Neural cell (in vitro differentiated cells): ENCODE measurements at regions not wholly inside any gene's neighbourhood (a gene's known extent, or its start where the extent isn't known, plus 50 kb on each side); places are given as distances from the start of the nearest gene placed in this dataset.

Experiments
- H2AFZ ChIP-seq: fragments of 200-600, 300-800 bp; sonication (generic), shearing (Covaris generic); 2 replicates; pipeline ENCODE4 v1.6.0; 2014; ENCODE audit warnings: low read depth, mild to moderate bottlenecking, antibody characterized with exemption, low read length, moderate library complexity
- H3F3A ChIP-seq: fragments of 200-600 bp; shearing (Covaris generic); 2 replicates; pipeline ENCODE4 v1.6.1; 2016; ENCODE audit warnings: mild to moderate bottlenecking, moderate library complexity, mixed read lengths, antibody characterized with exemption, low read length; ENCODE audit not compliant: insufficient read depth, poor library complexity, severe bottlenecking
- H3K27ac ChIP-seq: fragments of 200-600, 300-800 bp; sonication (generic), shearing (Covaris generic); 2 replicates; pipeline ENCODE4 v1.5.1; 2014; ENCODE audit warnings: mild to moderate bottlenecking, low read length, moderate library complexity
- H3K27me3 ChIP-seq: fragments of 300-800, 200-600 bp; sonication (generic), shearing (Covaris generic); 2 replicates; pipeline ENCODE4 v1.6.0; 2014; ENCODE audit warnings: mild to moderate bottlenecking, low read depth, low read length, moderate library complexity; ENCODE audit not compliant: insufficient read depth
- H3K36me3 ChIP-seq: fragments of 300-800, 200-600 bp; sonication (generic), shearing (Covaris generic); 2 replicates; pipeline ENCODE4 v1.5.1; 2014; ENCODE audit warnings: mild to moderate bottlenecking, antibody characterized with exemption, low read length, moderate library complexity; ENCODE audit not compliant: insufficient read depth
- H3K4me2 ChIP-seq: fragments of 300-800, 200-600 bp; sonication (generic), shearing (Covaris generic); 2 replicates; pipeline ENCODE4 v1.6.0; 2014; ENCODE audit warnings: mild to moderate bottlenecking, low read length
- H3K4me3 ChIP-seq: fragments of 300-800, 200-600 bp; sonication (generic), shearing (Covaris generic); 2 replicates; pipeline ENCODE4 v1.5.1; 2014; ENCODE audit warnings: mild to moderate bottlenecking, low read length, moderate library complexity
- H3K79me2 ChIP-seq: fragments of 200-600 bp; shearing (Covaris generic); replicated peaks from 2 replicates; pipeline ENCODE4 v1.6.0; 2014; ENCODE audit warnings: mild to moderate bottlenecking, low read length, moderate library complexity; ENCODE audit not compliant: insufficient read depth
- H3K9ac ChIP-seq: fragments of 300-800, 200-600 bp; sonication (generic), shearing (Covaris generic); 2 replicates; pipeline ENCODE4 v1.6.1; 2016; ENCODE audit warnings: mild to moderate bottlenecking, low read length, mixed read lengths
- H3K9me2 ChIP-seq: fragments of 200-600 bp; shearing (Covaris generic); 2 replicates; pipeline ENCODE4 v1.6.1; 2016; ENCODE audit warnings: mild to moderate bottlenecking, low read length, mixed read lengths; ENCODE audit not compliant: insufficient read depth
- H3K9me3 ChIP-seq: fragments of 200-600, 300-800 bp; sonication (generic), shearing (Covaris generic); 2 replicates; pipeline ENCODE4 v1.6.1; 2016; ENCODE audit warnings: mild to moderate bottlenecking, mixed run types, low read length, moderate library complexity, mixed read lengths
- H4K20me1 ChIP-seq: fragments of 200-600 bp; shearing (Covaris generic); 2 replicates; pipeline ENCODE4 v1.6.1; 2016; ENCODE audit warnings: mild to moderate bottlenecking, mixed run types; ENCODE audit not compliant: insufficient read depth
- EP300 ChIP-seq: fragments of 450-650 bp; conservative IDR thresholded peaks from 2 replicates; pipeline ENCODE4 v1.6.1; 2014; ENCODE audit warnings: antibody characterized with exemption, mild to moderate bottlenecking, moderate library complexity; ENCODE audit not compliant: poor library complexity, severe bottlenecking
- EZH2 ChIP-seq: fragments of 200-600, 300-800 bp; shearing (Covaris generic), sonication (generic); IDR thresholded peaks from 2 replicates; pipeline ENCODE4 v1.6.1; 2014; ENCODE audit warnings: antibody characterized with exemption, low read length, borderline replicate concordance, mild to moderate bottlenecking; ENCODE audit not compliant: insufficient read depth, poor library complexity, severe bottlenecking
- MXI1 ChIP-seq: fragments of 450-650 bp; conservative IDR thresholded peaks from 2 replicates; pipeline ENCODE4 v1.6.1; 2014; ENCODE audit warnings: antibody characterized with exemption, mild to moderate bottlenecking; ENCODE audit not compliant: poor library complexity, severe bottlenecking
- POLR2AphosphoS5 ChIP-seq: IDR thresholded peaks from 2 replicates; pipeline ENCODE4 v1.6.1; 2012
- RAD21 ChIP-seq: fragments of 450-650 bp; conservative IDR thresholded peaks from 2 replicates; pipeline ENCODE4 v1.6.1; 2014; ENCODE audit warnings: antibody characterized with exemption, mild to moderate bottlenecking, moderate library complexity
- SMC3 ChIP-seq: fragments of 450-650 bp; conservative IDR thresholded peaks from 2 replicates; pipeline ENCODE4 v1.6.1; 2014; ENCODE audit warnings: antibody characterized with exemption, mild to moderate bottlenecking, moderate library complexity; ENCODE audit not compliant: poor library complexity
- TAF1 ChIP-seq: IDR thresholded peaks from 2 replicates; pipeline ENCODE4 v1.6.1; 2012; ENCODE audit warnings: low read depth
- TF ChIP-seq, protein P1 (sequence below): fragments of 450-650 bp; IDR thresholded peaks from 2 replicates; pipeline ENCODE4 v1.5.1; 2014; ENCODE audit warnings: antibody characterized with exemption, mild to moderate bottlenecking, moderate library complexity; ENCODE audit not compliant: poor library complexity, severe bottlenecking
- TF ChIP-seq, protein P2 (sequence below): IDR thresholded peaks from 2 replicates; pipeline ENCODE4 v1.6.1; 2012; ENCODE audit warnings: borderline replicate concordance

DNA sequence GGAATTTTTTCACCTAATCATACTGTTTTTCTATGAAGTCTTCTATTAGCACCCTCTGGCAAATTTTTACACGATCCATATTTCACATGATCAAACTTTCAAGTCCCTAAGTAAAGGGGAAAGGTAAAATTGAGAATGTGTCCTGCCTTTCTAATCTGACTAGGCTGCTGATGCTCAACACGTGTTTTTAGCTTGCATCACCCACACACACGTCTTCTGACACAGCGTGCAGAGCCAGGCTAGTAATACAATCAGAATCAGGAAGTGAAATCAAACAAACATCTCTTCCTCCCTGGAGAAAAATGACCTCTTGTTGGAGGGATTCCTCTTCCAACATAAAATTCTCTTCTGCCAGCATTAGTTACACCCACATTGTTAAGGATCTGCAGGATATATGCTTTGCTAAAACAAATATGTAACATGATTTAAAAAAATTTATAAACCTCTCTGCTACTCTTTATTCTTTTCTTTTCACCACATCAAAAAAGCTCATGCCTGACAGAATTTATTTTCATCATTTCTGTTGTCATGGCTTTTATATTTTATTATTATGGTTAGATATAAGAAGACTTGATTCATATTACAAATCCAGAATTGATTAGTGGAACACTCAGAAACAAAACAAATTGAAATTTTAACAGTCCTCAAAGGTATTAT, 122.4 kb downstream of the RAP2B start:
- Histone ChIP-seq H3K9me2 (no peaks in the 10 kb centered on the region), H3K4me2 (no peak overlapping the region), H3K9ac (no peak overlapping the region)

DNA sequence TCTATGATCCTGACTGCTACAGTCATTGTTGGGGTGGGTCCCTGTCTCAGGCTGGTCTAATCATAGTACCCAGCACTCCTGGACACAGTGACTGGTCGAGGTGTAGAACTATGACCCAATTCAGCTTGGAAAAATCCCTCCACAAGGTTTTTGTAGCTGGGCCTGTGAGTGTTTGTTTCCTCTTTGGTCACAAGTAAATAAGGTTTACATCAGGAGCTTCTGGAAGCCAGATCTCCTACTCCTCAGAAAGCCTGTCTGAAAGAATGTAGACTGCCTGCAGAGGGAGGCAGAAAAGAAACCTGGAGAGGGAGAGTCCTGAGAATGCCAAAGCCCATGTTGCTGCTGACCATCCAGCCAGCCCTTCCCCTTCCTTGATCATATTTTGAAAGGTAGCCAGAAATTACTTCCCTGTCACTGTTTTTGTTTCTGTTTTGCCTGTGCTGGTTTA, 123.2 kb downstream of the RAP2B start:
- H3K9me2 ChIP-seq: no peaks in the 10 kb centered on the region
- H3K9me3 ChIP-seq: no peaks in the 10 kb centered on the region
- no peaks in the 10 kb centered on the region for H3F3A ChIP-seq
- H3K27ac ChIP-seq: no peak overlapping the region
- H3K79me2 ChIP-seq: no peaks in the 10 kb centered on the region
- H4K20me1 ChIP-seq: no peaks in the 10 kb centered on the region
- TF ChIP-seq, protein P1, sequence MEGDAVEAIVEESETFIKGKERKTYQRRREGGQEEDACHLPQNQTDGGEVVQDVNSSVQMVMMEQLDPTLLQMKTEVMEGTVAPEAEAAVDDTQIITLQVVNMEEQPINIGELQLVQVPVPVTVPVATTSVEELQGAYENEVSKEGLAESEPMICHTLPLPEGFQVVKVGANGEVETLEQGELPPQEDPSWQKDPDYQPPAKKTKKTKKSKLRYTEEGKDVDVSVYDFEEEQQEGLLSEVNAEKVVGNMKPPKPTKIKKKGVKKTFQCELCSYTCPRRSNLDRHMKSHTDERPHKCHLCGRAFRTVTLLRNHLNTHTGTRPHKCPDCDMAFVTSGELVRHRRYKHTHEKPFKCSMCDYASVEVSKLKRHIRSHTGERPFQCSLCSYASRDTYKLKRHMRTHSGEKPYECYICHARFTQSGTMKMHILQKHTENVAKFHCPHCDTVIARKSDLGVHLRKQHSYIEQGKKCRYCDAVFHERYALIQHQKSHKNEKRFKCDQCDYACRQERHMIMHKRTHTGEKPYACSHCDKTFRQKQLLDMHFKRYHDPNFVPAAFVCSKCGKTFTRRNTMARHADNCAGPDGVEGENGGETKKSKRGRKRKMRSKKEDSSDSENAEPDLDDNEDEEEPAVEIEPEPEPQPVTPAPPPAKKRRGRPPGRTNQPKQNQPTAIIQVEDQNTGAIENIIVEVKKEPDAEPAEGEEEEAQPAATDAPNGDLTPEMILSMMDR: no peak
- TF ChIP-seq EP300 (no peak), EZH2 (no peak), SMC3 (no peak), POLR2AphosphoS5 (no peak), RAD21 (no peak), TAF1 (no peak), MXI1 (no peak)
- TF ChIP-seq, protein P2, sequence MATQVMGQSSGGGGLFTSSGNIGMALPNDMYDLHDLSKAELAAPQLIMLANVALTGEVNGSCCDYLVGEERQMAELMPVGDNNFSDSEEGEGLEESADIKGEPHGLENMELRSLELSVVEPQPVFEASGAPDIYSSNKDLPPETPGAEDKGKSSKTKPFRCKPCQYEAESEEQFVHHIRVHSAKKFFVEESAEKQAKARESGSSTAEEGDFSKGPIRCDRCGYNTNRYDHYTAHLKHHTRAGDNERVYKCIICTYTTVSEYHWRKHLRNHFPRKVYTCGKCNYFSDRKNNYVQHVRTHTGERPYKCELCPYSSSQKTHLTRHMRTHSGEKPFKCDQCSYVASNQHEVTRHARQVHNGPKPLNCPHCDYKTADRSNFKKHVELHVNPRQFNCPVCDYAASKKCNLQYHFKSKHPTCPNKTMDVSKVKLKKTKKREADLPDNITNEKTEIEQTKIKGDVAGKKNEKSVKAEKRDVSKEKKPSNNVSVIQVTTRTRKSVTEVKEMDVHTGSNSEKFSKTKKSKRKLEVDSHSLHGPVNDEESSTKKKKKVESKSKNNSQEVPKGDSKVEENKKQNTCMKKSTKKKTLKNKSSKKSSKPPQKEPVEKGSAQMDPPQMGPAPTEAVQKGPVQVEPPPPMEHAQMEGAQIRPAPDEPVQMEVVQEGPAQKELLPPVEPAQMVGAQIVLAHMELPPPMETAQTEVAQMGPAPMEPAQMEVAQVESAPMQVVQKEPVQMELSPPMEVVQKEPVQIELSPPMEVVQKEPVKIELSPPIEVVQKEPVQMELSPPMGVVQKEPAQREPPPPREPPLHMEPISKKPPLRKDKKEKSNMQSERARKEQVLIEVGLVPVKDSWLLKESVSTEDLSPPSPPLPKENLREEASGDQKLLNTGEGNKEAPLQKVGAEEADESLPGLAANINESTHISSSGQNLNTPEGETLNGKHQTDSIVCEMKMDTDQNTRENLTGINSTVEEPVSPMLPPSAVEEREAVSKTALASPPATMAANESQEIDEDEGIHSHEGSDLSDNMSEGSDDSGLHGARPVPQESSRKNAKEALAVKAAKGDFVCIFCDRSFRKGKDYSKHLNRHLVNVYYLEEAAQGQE: no peak
- H3K27me3 ChIP-seq: no peaks in the 10 kb centered on the region
- no peak overlapping the region for H2AFZ ChIP-seq
- H3K9ac ChIP-seq: no peak overlapping the region
- no peak overlapping the region for H3K4me2 ChIP-seq
- no peaks in the 10 kb centered on the region for H3K36me3 ChIP-seq
- no peak overlapping the region for H3K4me3 ChIP-seq

More for the DNA sequence above, 122.4 kb downstream of the RAP2B start:
- Histone ChIP-seq H3F3A (no peaks in the 10 kb centered on the region), H3K9me3 (no peaks in the 10 kb centered on the region), H2AFZ (no peak overlapping the region), H3K36me3 (no peaks in the 10 kb centered on the region), H4K20me1 (no peaks in the 10 kb centered on the region), H3K27me3 (no peaks in the 10 kb centered on the region), H3K4me3 (no peak overlapping the region), H3K79me2 (no peaks in the 10 kb centered on the region), H3K27ac (no peak overlapping the region)
- TF ChIP-seq MXI1 (no peak), EZH2 (no peak), EP300 (no peak)
